Keratinocyte (primary cell): ENCODE measurements at regions not wholly inside any gene's neighbourhood (a gene's known extent, or its start where the extent isn't known, plus 50 kb on each side); places are given as distances from the start of the nearest gene placed in this dataset.

Source experiments
- DNase-seq: peaks from one replicate; pipeline ENCODE4 v3.0.0-alpha.2; 2011; ENCODE audit warnings: low read depth, missing footprints, low spot score
- FAIRE-seq: peaks from 2 replicates; lab custom pipeline; 2011; peaks lifted over from hg19 to GRCh38; lab: Jason Lieb, UNC
- H2AFZ ChIP-seq: 2 replicates; pipeline ENCODE4 v1.6.0; 2012; ENCODE audit warnings: low read length, control low read depth, inconsistent platforms; ENCODE audit not compliant: control insufficient read depth
- H3K27ac ChIP-seq: 2 replicates; pipeline ENCODE4 v1.5.1; 2011; ENCODE audit warnings: low read length; ENCODE audit not compliant: control insufficient read depth, insufficient read depth
- H3K27me3 ChIP-seq: 3 replicates; pipeline ENCODE4 v1.6.0; 2011; ENCODE audit warnings: low read length; ENCODE audit not compliant: control insufficient read depth, insufficient read depth; ENCODE audit errors: extremely low read depth
- H3K36me3 ChIP-seq, 2 experiments: 2 replicates in 1 of 2; 3 replicates in 1 of 2; pipeline ENCODE4 v1.5.1; 2011; ENCODE audit warnings: low read length in 2 of 2, mild to moderate bottlenecking in 1 of 2; ENCODE audit not compliant: control insufficient read depth in 2 of 2, insufficient read depth in 2 of 2; ENCODE audit errors: extremely low read depth in 1 of 2
- H3K4me1 ChIP-seq: 3 replicates; pipeline ENCODE4 v1.5.1; 2011; ENCODE audit warnings: low read length; ENCODE audit not compliant: control insufficient read depth, insufficient read depth; ENCODE audit errors: extremely low read depth
- H3K4me2 ChIP-seq: 3 replicates; pipeline ENCODE4 v1.6.0; 2011; ENCODE audit warnings: low read depth, low read length; ENCODE audit not compliant: control insufficient read depth, insufficient read depth; ENCODE audit errors: extremely low read depth
- H3K4me3 ChIP-seq, 3 experiments: fragments of 200-600 bp in 1 of 3; sonication (generic) in 1 of 3; 2 replicates in 2 of 3; 3 replicates in 1 of 3; pipeline ENCODE4 v1.5.1; 2011 to 2016; ENCODE audit warnings: low read length in 3 of 3, mild to moderate bottlenecking in 3 of 3, control low read depth in 2 of 3, inconsistent platforms in 1 of 3, low read depth in 1 of 3, mixed read lengths in 1 of 3, mixed run types in 1 of 3, moderate library complexity in 1 of 3; ENCODE audit not compliant: control insufficient read depth in 2 of 3, insufficient read depth in 2 of 3; ENCODE audit errors: extremely low read depth in 1 of 3
- H3K79me2 ChIP-seq: 2 replicates; pipeline ENCODE4 v1.6.0; 2012; ENCODE audit warnings: low read length; ENCODE audit not compliant: control insufficient read depth, insufficient read depth
- H3K9ac ChIP-seq: 3 replicates; pipeline ENCODE4 v1.6.0; 2011; ENCODE audit warnings: low read length; ENCODE audit not compliant: control insufficient read depth, insufficient read depth; ENCODE audit errors: extremely low read depth
- H3K9me1 ChIP-seq: 3 replicates; pipeline ENCODE4 v1.6.0; 2011; ENCODE audit warnings: low read length; ENCODE audit not compliant: control insufficient read depth, insufficient read depth; ENCODE audit errors: extremely low read depth
- H3K9me3 ChIP-seq: 2 replicates; pipeline ENCODE4 v1.5.1; 2012; ENCODE audit warnings: low read depth, low read length; ENCODE audit not compliant: control insufficient read depth
- H4K20me1 ChIP-seq: 3 replicates; pipeline ENCODE4 v1.6.0; 2011; ENCODE audit warnings: low read length; ENCODE audit not compliant: control insufficient read depth, insufficient read depth; ENCODE audit errors: extremely low read depth
- CTCF ChIP-seq, 3 experiments: IDR thresholded peaks in 1 of 3; conservative IDR thresholded peaks in 1 of 3; optimal IDR thresholded peaks in 1 of 3; 2 replicates in 2 of 3; 3 replicates in 1 of 3; pipeline versions ENCODE3 to v1.5.1; 2011; ENCODE audit warnings: low read length in 3 of 3, mild to moderate bottlenecking in 3 of 3, moderate library complexity in 2 of 3, control low read depth in 1 of 3, inconsistent platforms in 1 of 3; ENCODE audit not compliant: insufficient read depth in 2 of 3; ENCODE audit errors: extremely low read depth in 1 of 3
- EZH2 ChIP-seq: IDR thresholded peaks from one replicate; pipeline ENCODE4 v1.6.1; 2012; ENCODE audit warnings: inconsistent platforms, mild to moderate bottlenecking, low read length, moderate library complexity
- dilution Hi-C: fragments of 300-500 bp; cut with MboI; formaldehyde crosslinking; loops from one replicate; pipeline ENCODE4 v1.7.0; 2020; ENCODE audit warnings: low sequenced_read_pairs; ENCODE audit not compliant: extremely low pct_ligation_motif_present

DNA sequence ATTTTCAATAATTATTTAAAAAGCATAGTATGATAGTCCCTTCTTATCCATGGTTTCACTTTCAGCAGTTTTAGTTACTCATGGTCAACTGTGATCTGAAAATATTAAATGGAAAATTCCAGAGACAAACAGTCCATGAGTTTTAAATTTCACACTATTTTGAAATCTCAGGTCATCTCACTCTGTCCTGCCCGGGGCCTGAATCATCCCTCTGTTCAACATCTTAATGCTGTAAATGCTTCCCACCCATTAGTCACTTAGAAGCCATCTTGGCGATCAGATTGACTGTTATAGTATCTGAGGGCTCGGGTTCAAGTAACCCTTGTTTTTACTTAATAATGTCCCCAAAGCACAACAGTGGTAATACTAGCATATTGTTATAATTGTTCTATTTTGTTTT, 1509.3 kb downstream of the FAM181B start:
- Histone ChIP-seq H3K9me3 (no peaks in the 10 kb centered on the region), H3K4me2 (no peak overlapping the region), H3K27me3 (no peaks in the 10 kb centered on the region), H3K9me1 (no peaks in the 10 kb centered on the region), H3K4me1 (no peaks in the 10 kb centered on the region), H3K27ac (no peak overlapping the region), H3K79me2 (no peaks in the 10 kb centered on the region), H4K20me1 (no peaks in the 10 kb centered on the region), H2AFZ (no peak overlapping the region), H3K36me3 (no peaks in the 10 kb centered on the region), H3K9ac (no peak overlapping the region), H3K4me3 (no peak overlapping the region)
- TF ChIP-seq EZH2 (no peak), CTCF (optimal IDR thresholded peaks at IDR 0.05 in 1 of 3, IDR thresholded peaks at IDR 0.05 in 1 of 3, conservative IDR thresholded peaks at IDR 0.05 in 1 of 3; ENCODE audit: extremely low read depth in 1 of 3, insufficient read depth in 2 of 3, low read length in 3 of 3) (no peak)
- no peak for DNase-seq
- dilution Hi-C loops, result no loop called here
- FAIRE-seq, result no peak

- dilution Hi-C loops, result no loop called here
- Histone ChIP-seq H4K20me1 (no peaks in the 10 kb centered on the region), H3K27ac (no peak overlapping the region), H3K79me2 (no peaks in the 10 kb centered on the region), H3K4me3 (no peak overlapping the region), H3K4me1 (no peaks in the 10 kb centered on the region), H3K9me1 (no peaks in the 10 kb centered on the region), H3K27me3 (no peaks in the 10 kb centered on the region), H2AFZ (no peak overlapping the region), H3K4me2 (no peak overlapping the region), H3K9ac (no peak overlapping the region), H3K36me3 (no peaks in the 10 kb centered on the region), H3K9me3 (no peaks in the 10 kb centered on the region)
- FAIRE-seq (no peak), DNase-seq (no peak)
- no peak for TF ChIP-seq EZH2
- no peak for TF ChIP-seq CTCF (optimal IDR thresholded peaks at IDR 0.05 in 1 of 3, IDR thresholded peaks at IDR 0.05 in 1 of 3, conservative IDR thresholded peaks at IDR 0.05 in 1 of 3; ENCODE audit: extremely low read depth in 1 of 3, insufficient read depth in 2 of 3, low read length in 3 of 3)
These were observed 1511.2 kb downstream of the FAM181B start for GRCh38 chr11:81222491-81222890.
